ENCODE measurements at regions not wholly inside any gene's neighbourhood (a gene's known extent, or its start where the extent isn't known, plus 50 kb on each side); places are given as distances from the start of the nearest gene placed in this dataset.

DNA sequence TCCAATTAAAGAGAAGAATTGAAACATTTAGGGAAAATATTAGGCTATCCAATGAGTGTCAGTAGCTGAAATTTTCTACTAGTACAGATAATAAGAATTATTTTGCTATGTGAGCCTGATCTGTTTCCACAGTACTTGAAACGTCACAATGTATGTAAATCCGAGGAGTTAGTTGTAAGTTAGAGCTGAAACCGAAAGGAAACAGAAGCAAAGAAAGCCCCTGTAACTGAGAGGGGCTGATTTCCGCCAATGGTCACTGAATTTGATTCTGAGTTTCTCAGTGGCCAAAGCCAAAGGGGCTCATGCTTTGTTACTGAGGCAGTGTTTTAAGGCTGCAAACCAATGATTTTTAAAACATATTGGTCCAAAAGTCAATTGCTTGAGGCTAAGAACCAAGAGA lies 168.3 kb upstream of the DUSP10 start:
- Mint-ChIP-seq H3K4me1 (peaks cover 16% of the 10 kb centered on the region), H3K9me3 (no peaks in the 10 kb centered on the region), H3K27ac (no peak overlapping the region), H3K27me3 (no peaks in the 10 kb centered on the region), H3K36me3 (ENCODE audit: low read depth) (no peaks in the 10 kb centered on the region), H3K4me3 (no peak overlapping the region)
- TF ChIP-seq, protein P1, sequence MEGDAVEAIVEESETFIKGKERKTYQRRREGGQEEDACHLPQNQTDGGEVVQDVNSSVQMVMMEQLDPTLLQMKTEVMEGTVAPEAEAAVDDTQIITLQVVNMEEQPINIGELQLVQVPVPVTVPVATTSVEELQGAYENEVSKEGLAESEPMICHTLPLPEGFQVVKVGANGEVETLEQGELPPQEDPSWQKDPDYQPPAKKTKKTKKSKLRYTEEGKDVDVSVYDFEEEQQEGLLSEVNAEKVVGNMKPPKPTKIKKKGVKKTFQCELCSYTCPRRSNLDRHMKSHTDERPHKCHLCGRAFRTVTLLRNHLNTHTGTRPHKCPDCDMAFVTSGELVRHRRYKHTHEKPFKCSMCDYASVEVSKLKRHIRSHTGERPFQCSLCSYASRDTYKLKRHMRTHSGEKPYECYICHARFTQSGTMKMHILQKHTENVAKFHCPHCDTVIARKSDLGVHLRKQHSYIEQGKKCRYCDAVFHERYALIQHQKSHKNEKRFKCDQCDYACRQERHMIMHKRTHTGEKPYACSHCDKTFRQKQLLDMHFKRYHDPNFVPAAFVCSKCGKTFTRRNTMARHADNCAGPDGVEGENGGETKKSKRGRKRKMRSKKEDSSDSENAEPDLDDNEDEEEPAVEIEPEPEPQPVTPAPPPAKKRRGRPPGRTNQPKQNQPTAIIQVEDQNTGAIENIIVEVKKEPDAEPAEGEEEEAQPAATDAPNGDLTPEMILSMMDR (IDR thresholded peaks at IDR 0.05) = no peak
- CTCF ChIA-PET = no interaction called here
- ATAC-seq (ENCODE audit: low read depth) = no peak
- DNase-seq = no peak
- POLR2A ChIA-PET = no interaction called here
- intact Hi-C loops (cut with micrococcal nuclease) = no loop called here

DNA sequence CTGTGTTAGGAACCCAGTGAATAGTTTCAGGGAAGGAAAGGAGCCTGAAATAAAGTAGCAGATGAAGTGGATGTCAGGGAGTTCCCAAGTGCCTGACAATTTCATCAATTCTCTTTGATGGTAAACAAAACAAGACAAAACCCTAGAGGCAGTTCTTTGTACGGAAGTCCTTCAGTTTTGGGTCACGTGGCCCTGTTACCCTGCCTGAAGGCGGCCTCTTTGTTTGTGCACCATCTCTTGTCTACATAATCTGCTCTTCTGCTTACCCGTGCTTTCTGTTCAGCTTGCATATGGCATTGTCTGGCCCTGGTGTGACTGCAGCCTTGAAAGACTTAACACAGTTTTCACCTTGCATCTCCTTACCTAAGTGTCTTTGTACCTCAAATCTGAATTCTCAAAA lies 166.7 kb upstream of the DUSP10 start:
- no peak for ATAC-seq (ENCODE audit: low read depth)
- Mint-ChIP-seq H3K4me3 (no peak overlapping the region), H3K36me3 (ENCODE audit: low read depth) (no peaks in the 10 kb centered on the region), H3K27me3 (no peaks in the 10 kb centered on the region), H3K4me1 (peaks cover 16% of the 10 kb centered on the region), H3K27ac (no peak overlapping the region), H3K9me3 (no peaks in the 10 kb centered on the region)
- TF ChIP-seq, protein P1 (IDR thresholded peaks at IDR 0.05) = no peak
- intact Hi-C loops (cut with micrococcal nuclease) = no loop called here
- ChIA-PET CTCF (no interaction called here), POLR2A (no interaction called here)
- no peak for DNase-seq

DNA sequence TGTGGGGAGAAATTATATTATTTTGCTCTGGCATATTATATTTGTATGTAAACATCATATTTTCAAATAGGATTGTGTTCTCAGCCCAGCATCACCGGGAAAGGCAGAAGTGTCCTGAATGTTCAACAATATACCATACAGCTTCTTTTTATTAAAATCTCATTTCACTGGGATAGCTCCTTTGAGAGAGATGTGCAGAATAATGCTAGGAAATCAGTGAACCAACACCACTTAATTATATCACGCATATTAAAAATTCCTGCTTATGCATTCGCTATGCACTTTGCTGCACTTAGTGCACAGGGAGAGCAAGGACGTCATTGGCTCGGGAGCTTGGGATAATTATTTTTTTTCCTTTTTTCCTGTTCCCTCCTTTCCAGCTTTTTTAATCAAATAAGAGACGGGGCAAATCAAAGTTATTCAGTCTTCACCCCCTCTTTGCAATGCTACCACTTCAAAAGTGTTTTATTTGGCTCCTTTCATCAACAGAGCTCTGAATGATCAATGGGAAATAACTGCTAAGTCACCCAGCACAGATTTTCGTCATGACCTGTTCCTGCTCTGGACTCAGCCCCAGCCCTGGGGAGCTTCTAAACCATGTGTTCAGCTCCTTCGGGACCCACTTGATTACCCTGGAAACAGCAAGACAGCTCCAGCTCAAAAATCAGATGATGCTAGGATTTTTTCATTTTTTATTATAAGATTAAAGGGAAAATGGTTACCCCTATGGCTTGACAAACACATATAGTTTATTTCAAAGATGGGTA lies 165.5 kb upstream of the DUSP10 start:
- no peak overlapping the region for H3K4me3 Mint-ChIP-seq

DNA sequence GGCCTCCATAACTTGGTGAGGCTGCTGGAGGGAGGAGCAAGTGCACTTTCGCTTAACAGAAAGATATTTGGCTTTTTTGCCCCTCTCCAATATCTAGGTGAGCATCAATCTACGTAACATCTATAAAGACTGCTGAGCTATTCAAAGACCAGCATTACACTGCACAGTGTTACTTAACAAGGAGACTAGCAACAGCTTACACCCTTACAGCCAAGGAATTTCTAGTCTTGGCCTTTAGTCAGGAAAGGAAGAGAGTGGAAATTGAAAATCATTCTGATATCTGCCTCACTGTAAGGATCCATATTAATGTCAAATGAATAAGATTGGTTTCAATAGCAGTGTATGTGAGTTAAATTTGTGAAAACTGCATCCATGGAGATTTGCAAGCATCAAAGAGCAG lies 163.9 kb upstream of the DUSP10 start:
- ChIA-PET CTCF (no interaction called here), POLR2A (no interaction called here)
- H3K27me3 Mint-ChIP-seq = no peaks in the 10 kb centered on the region
- no peaks in the 10 kb centered on the region for H3K36me3 Mint-ChIP-seq (ENCODE audit: low read depth)
- no peak for ATAC-seq (ENCODE audit: low read depth)
- no peak overlapping the region for H3K27ac Mint-ChIP-seq
- TF ChIP-seq, protein P1 (IDR thresholded peaks at IDR 0.05) = no peak
- no peak overlapping the region for H3K4me3 Mint-ChIP-seq
- intact Hi-C loops (cut with micrococcal nuclease) = no loop called here
- H3K4me1 Mint-ChIP-seq = no peaks in the 10 kb centered on the region
- H3K9me3 Mint-ChIP-seq = no peaks in the 10 kb centered on the region
- DNase-seq = no peak

More for the DNA sequence above, 165.5 kb upstream of the DUSP10 start:
- ChIA-PET POLR2A (no interaction called here), CTCF (interaction anchor here (1.1 kb wide), 1 partner anchor 472 kb away, joined by 3 read pairs; no protein-coding TSS in a partner anchor)
- intact Hi-C loops (cut with micrococcal nuclease) = no loop called here
- no peak for ATAC-seq (ENCODE audit: low read depth)
- no peaks in the 10 kb centered on the region for H3K27me3 Mint-ChIP-seq
- H3K27ac Mint-ChIP-seq = no peak overlapping the region
- TF ChIP-seq, protein P1 (IDR thresholded peaks at IDR 0.05) = no peak
- no peaks in the 10 kb centered on the region for H3K9me3 Mint-ChIP-seq
- no peaks in the 10 kb centered on the region for H3K36me3 Mint-ChIP-seq (ENCODE audit: low read depth)
- peaks cover 14% of the 10 kb centered on the region for H3K4me1 Mint-ChIP-seq
- DNase-seq = no peak

DNA sequence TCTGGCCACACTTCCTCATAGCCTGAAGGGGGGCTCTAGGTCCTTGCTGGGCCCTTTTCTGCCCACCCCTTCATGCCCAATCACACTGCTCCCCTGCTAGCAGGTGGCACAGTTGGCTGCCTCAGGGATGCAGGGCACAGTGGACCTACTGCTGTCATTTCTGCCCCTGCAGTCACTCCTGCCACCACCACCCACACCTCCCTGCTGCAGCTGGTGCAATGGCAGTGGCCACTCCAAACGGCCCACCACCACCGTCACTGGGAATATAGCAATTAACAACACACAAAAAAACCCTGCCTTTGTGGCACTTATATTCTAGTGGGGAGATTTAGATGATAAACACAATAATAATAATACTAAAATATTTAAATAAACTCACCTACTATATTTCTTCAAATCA lies 162.4 kb upstream of the DUSP10 start:
- ATAC-seq (ENCODE audit: low read depth) (no peak), DNase-seq (no peak)
- intact Hi-C loops (cut with micrococcal nuclease) = no loop called here
- H3K27ac Mint-ChIP-seq = no peak overlapping the region
- H3K27me3 Mint-ChIP-seq = no peaks in the 10 kb centered on the region
- no peak overlapping the region for H3K4me3 Mint-ChIP-seq
- no peaks in the 10 kb centered on the region for H3K36me3 Mint-ChIP-seq (ENCODE audit: low read depth)
- TF ChIP-seq, protein P1 (IDR thresholded peaks at IDR 0.05) = no peak
- CTCF ChIA-PET = no interaction called here
- no peaks in the 10 kb centered on the region for H3K4me1 Mint-ChIP-seq
- H3K9me3 Mint-ChIP-seq = no peaks in the 10 kb centered on the region
- POLR2A ChIA-PET = interaction anchor here (0.6 kb wide), 1 partner anchor 95 kb away, joined by 6 read pairs; no protein-coding TSS in a partner anchor
